UCSD-AML1 (cell line): ENCODE measurements at regions not wholly inside any gene's neighbourhood (a gene's known extent, or its start where the extent isn't known, plus 50 kb on each side); places are given as distances from the start of the nearest gene placed in this dataset.
A peak's percentile ranks its signal among the peaks of the same experiment; 100 is the strongest.
"Not testable (repeated sequence)": the region's sequence is repeated elsewhere in the genome, so short reads cannot be mapped to it uniquely, and the experiment has no call there.

Experiments used
- DNase-seq: peaks from one replicate; lab custom pipeline; 2025; ENCODE audit not compliant: unreplicated experiment; lab: John Stamatoyannopoulos, UW

DNA sequence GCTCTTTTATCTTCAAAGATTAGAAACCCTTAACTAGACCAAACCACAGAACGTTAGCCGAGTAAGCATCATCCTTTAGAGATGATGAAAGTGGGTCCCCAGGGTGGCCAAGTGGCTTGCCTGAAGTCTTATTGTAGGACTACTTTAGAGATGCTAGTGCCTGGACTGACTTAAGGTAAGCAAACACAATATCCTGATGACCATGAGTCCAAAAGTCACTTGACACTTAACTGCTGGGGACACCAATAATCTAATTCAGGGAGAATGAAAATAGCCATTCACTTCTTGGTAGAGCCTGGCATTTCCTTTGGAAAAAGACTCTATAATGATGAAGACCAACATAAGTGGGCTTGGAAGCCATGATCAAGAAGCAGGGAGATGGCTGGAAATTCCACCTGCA lies 225.3 kb upstream of the IRF2BP2 start:
- no peak for DNase-seq

- no peak for DNase-seq
Measured at GRCh38 chr1:234833646-234834045, 223.7 kb upstream of the IRF2BP2 start.

GRCh38 chr1:234833118-234833517 lies 223.1 kb upstream of the IRF2BP2 start:
- DNase-seq: no peak

DNA sequence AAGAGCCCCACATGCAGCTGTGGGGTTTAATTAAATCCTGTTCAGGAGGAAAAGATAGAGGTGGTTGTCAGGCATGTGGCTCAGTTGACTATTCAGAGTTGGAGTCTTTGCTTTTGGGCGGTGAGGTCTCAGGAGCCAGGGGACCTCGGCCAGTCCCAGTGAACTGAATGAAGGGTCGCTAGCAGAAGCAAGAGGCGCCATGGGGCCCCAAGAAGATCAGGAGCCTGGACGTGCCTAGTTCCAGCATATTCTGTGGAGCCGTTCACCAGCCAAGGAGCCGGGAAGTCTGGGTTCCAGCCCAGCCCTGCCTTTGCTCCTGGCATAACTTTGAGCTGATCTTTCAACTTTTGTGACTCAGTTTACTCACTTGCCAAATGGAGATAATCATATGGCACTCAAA lies 217.7 kb upstream of the IRF2BP2 start:
- no peak for DNase-seq

DNA sequence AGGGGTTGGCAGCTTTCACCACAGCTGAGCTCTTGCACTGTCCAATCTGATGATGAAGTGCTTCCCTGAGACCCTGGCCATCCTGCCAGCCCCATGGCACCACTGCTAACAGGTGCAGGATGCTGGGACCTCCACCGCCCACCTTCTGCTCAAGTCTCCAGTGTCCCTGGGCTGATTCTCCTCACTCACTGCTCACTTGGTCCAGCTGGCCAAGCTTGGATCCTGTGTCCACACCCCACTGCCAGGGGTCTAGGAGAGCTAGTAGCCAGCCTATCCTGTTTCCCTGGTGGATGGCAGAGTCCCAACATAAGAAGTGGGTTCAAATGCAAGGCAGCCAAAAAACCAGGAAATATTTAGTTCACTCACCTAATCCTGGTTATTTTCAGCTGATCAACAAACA lies 217.2 kb upstream of the IRF2BP2 start:
- peak; percentile 30 for DNase-seq

DNA sequence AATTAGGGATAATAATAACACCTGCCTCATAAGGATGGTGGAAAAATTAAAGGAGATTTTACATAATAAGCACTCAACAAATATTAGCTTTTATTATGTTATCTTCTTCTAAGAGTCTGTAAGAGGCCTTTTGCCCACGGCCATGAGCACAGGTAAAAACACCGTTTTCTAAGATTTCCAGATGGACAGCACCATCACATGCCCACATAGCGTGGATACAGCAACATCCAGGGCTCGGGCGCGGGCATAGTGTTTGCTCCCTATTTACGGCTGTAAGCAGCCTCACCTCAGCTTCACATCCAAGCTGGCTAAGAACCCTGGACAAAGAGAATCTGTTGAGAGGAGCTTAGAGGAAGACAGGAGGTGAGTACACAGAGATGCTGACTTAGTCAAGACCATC lies 216.4 kb upstream of the IRF2BP2 start:
- DNase-seq: no peak

GRCh38 chr1:234825498-234826165 lies 215.7 kb upstream of the IRF2BP2 start:
- no peak for DNase-seq

DNA sequence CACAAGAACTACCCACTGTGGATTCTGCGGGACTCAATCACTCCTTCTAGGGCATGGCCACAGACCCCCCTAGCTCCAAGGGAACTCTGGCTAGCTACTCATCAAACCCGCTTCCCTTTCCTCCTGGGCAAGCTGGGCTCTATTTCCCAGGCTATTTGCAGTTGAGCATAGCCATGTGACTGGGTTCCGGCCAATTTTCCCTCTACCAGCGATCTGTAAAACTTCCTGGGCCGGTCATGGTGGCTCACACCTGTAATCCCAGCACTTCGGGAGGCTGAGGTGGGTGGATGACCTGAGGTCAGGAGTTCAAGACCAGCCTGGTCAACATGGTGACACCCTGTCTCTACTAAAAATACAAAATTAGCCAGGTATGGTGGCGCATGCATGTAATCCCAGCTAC lies 214.9 kb upstream of the IRF2BP2 start:
- not testable (repeated sequence) for DNase-seq

- DNase-seq: no peak
Measured at GRCh38 chr1:234823191-234824176, 213.5 kb upstream of the IRF2BP2 start.

- no peak for DNase-seq
Measured at GRCh38 chr1:234821840-234822239, 211.9 kb upstream of the IRF2BP2 start.

GRCh38 chr1:234820597-234820996 lies 210.6 kb upstream of the IRF2BP2 start:
- DNase-seq: no peak

GRCh38 chr1:234819845-234820244 lies 209.9 kb upstream of the IRF2BP2 start:
- not testable (repeated sequence) for DNase-seq

GRCh38 chr1:234818040-234818387 lies 208.0 kb upstream of the IRF2BP2 start:
- DNase-seq: not testable (repeated sequence)

GRCh38 chr1:234817313-234818039 lies 207.5 kb upstream of the IRF2BP2 start:
- DNase-seq: not testable (repeated sequence)

DNA sequence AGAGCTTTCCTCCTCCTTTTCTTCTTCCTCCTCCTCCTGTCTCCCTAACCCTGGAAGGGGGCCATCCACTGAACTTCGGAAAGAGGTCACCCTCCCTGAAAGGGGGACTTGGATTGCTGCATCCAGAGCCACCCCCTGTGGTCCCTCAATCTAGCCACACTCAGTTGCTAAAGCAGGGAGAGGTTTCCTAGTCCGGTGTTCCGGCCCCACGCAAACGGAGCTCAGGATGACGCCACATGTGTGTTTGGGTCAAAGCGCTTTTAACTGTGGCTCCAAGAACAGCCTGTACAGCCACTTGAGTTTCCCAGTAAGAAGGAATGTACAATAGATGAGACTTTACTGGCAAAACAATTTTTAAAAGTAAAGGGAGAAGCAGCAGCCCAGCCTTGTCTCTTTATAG lies 206.9 kb upstream of the IRF2BP2 start:
- DNase-seq: not testable (repeated sequence)

DNA sequence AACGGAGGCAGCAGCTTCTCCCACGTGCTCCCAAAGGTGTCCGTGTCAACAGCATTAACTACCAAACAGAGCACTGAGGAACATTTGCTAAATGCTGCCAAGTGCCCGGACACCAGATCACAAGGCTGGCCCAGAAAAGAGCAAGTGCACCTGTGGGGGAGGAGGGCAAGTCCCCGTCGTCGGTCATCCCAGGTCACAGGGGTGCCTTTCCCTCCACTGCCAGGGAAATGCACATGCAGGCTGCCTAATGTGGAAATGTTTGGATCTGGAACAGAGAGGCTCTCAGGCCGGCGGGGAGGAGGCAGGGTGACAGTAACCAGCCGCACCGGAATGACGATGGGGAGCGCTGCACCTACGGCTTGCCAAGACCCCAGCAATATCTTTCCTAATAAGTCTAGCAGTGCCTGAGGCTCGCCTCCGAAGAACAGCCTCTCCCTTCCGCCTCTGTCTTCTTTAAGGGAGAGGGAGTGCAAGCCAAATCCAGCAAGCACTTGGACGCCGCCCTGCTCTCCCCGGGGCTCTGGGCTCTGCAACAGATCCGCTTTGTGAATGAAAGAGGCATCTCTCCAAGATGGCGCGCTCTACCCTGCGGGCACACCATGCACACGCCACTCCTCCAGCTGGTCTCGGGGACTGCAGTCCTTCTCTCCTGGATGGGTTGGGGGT lies 206.3 kb upstream of the IRF2BP2 start:
- DNase-seq: not testable (repeated sequence)

- DNase-seq: peak; percentile 36
Measured at GRCh38 chr1:234815295-234815815, 205.4 kb upstream of the IRF2BP2 start.

DNA sequence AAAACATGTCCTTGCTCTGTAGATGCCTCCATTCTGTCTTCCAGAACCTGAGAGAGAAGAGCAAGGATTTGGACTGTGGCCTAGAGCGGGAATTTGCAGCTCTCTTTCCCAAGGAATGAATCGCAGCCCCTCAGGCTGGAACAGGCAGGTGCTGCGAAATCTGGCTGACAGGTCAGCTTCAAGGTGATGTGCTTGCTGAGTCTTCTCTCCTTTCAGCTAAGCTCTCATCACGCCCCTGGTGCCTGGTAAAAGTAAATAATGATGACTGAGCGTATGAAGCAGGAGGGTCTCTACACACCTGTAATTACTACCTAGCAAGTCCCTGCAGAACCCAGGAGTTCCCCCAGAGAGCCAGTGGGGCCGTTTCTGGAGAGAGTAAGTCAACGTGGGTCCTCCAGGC lies 204.3 kb upstream of the IRF2BP2 start:
- DNase-seq: not testable (repeated sequence)

DNA sequence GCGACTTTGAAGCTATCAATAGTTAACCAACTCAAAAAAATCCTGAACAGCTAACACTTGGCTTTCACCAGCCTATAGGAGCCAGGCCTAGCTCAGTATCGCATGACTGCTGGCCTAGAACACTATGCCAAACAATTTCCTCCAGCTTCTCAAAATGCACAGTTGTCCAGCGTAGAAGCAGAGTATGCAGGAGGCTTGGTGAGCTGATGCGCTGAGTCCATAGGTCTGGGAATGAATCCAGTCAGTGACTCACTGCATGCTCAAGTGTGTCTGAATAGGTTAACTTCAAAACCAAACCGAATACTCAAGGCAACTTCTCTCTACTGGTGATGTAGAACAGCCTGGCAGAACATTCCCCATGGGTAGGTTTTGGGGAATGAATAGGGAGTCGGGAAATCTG lies 201.8 kb upstream of the IRF2BP2 start:
- DNase-seq: not testable (repeated sequence)

DNA sequence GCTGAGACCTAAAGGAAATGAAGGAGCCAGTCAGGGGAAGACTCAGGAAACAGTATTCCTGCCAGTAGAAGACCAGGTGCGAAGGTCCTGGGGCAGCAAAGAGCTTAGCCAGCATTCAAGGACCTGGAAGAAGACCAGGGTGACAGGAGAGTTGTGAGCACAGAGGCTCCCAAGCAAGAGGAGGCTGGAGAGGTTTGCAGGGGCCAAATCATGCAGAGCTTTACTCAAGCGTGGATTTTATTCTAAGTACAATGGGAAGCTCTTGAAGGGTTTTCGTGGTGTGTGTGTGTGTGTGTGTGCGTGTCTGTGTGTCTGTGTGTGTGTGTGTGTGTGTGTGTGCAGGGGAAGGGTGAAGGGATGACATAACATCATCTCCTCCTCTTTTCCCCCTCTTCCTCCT lies 200.7 kb upstream of the IRF2BP2 start:
- DNase-seq: not testable (repeated sequence)

DNA sequence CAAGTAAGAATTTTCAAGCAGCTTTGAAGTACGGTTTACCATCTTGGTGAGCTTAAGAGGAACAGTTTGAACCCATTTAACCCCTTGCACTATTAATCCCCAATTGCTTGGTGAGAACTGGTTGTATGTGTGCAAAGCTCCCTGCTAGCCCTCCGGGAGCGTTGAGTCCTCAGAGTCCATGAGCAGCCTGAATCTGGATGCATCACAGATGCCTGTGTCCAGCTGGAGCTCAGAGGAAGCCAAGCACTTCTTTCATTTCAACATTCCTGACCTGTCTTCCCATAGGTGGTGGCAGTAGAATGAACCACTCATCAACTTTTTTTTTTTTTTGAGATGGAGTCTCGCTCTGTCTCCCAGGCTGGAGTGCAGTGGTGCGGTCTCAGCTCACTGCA lies 199.9 kb upstream of the IRF2BP2 start:
- not testable (repeated sequence) for DNase-seq
